ENCODE measurements at regions not wholly inside any gene's neighbourhood (a gene's known extent, or its start where the extent isn't known, plus 50 kb on each side); places are given as distances from the start of the nearest gene placed in this dataset.
"Not testable (repeated sequence)": the region's sequence is repeated elsewhere in the genome, so short reads cannot be mapped to it uniquely, and the experiment has no call there.

GRCh38 chr1:143854069-143854468, 117.7 kb downstream of the FAM72C start:
- TF ChIP-seq CTCF, POLR2A (IDR thresholded peaks at IDR 0.05): not testable (repeated sequence)

Data from body of pancreas (tissue), 4 donors.